GM12864 (cell line): ENCODE measurements at regions not wholly inside any gene's neighbourhood (a gene's known extent, or its start where the extent isn't known, plus 50 kb on each side); places are given as distances from the start of the nearest gene placed in this dataset.
"Not testable (repeated sequence)": the region's sequence is repeated elsewhere in the genome, so short reads cannot be mapped to it uniquely, and the experiment has no call there.

Source experiments
- DNase-seq: peaks from one replicate; pipeline ENCODE4 v3.0.0-alpha.2; 2011; ENCODE audit warnings: low read depth
- H3K4me3 ChIP-seq: 2 replicates; pipeline ENCODE4 v1.5.1; 2011; ENCODE audit warnings: mild to moderate bottlenecking, low read depth, low read length, control low read depth
- TF ChIP-seq, protein P1 (sequence below): IDR thresholded peaks from 2 replicates; pipeline ENCODE4 v1.5.1; 2011; ENCODE audit warnings: low read depth, mild to moderate bottlenecking, moderate library complexity, low read length, control low read depth, inconsistent platforms; ENCODE audit errors: missing control alignments

DNA sequence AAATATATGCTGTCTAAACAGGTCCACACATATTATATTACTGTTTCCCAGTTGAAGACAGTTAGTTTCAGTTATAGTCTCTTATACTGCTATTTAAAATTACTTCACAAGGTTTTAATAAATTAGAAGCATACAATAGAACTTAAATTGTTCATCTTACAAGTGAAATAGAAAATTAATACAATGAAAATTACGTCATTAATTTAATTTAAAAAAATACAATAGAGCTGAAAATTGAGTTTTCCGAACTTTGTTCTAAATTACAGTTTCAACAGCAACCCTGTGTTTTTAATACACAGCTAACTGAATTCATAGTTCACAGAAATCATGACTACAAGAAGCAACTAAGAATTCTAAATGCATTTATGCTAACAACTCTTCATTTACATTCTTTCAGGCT is 525.7 kb upstream of the FOXG1 start:
- TF ChIP-seq, protein P1, sequence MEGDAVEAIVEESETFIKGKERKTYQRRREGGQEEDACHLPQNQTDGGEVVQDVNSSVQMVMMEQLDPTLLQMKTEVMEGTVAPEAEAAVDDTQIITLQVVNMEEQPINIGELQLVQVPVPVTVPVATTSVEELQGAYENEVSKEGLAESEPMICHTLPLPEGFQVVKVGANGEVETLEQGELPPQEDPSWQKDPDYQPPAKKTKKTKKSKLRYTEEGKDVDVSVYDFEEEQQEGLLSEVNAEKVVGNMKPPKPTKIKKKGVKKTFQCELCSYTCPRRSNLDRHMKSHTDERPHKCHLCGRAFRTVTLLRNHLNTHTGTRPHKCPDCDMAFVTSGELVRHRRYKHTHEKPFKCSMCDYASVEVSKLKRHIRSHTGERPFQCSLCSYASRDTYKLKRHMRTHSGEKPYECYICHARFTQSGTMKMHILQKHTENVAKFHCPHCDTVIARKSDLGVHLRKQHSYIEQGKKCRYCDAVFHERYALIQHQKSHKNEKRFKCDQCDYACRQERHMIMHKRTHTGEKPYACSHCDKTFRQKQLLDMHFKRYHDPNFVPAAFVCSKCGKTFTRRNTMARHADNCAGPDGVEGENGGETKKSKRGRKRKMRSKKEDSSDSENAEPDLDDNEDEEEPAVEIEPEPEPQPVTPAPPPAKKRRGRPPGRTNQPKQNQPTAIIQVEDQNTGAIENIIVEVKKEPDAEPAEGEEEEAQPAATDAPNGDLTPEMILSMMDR: no peak
- DNase-seq: no peak

DNA sequence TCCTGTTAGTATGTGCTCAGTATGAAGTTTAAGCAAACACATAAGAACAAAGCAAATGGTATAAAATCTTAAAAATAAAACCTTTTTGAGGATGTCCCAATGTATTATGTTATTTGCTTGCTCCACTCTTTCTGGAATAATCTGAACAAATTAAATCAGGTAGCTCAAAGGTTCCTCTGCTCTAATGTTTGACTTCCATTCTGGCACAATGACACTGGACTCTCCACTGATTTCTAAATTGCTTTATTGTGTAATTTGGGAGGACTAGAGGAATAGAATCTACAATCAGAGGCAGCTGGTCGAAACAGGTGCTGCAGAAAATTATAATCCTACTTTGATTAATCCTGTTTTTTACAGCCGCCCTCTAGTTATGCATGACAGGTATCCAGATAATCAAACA is 523.7 kb upstream of the FOXG1 start:
- DNase-seq: no peak
- no peak overlapping the region for H3K4me3 ChIP-seq
- TF ChIP-seq, protein P1: no peak

More for the DNA sequence above, 525.7 kb upstream of the FOXG1 start:
- H3K4me3 ChIP-seq: no peak overlapping the region

DNA sequence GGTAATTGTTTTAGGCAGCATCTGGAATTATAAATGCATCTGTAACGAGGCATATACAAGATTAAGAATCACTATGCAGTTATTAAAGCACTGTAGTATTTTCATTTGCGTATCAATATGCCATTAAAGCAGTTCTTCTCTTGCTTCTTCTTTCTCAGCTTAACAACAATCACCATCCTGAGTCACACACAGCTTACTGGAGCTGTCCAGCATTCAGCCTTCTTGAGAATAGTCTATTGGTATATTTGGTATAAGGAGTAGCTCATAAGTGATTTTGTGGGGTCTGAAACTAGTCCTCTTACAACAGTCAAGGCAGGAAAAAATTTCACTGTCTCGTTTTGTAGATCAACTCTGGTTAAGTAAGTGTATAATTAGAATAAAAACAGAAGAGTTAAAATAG is 523.0 kb upstream of the FOXG1 start:
- TF ChIP-seq, protein P1: no peak
- no peak for DNase-seq
- no peak overlapping the region for H3K4me3 ChIP-seq

DNA sequence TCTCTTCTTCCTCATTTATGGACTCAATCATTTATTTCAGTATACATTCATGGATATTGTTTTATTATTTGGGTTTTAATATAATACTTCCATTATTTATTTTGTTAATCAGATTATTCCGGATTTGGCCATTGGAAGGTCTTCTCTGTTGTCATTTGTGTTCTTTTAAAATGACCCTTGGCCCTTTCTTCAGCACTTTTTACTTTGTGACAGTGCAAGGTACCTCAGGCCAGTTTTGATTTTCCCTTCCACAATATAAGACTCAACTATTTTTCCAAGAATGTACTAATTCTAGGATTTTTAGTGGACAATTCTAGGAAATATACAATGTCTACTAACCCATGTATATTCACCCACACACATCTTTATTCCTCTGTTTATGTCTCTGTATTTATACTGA is 521.4 kb upstream of the FOXG1 start:
- TF ChIP-seq, protein P1: no peak
- H3K4me3 ChIP-seq: no peak overlapping the region
- DNase-seq: no peak

DNA sequence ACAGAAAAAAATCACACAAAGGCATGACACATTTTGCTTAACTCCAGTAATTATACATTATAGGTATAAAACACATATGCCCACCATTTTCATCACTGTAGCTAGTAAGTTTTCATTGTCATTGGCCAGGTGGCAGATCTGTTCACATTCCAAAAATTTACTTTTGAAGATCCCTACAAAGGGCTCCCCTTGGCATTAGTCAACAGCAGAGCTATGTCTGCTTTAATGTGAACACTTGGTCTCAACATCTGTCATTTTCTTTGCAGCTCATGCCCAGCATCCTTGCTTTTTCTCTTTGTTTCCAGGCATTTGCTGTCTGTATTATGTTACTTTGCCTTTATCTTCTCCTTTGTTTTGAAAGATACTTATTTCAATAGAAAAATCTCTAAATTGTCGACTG is 519.1 kb upstream of the FOXG1 start:
- no peak for DNase-seq
- TF ChIP-seq, protein P1: no peak

DNA sequence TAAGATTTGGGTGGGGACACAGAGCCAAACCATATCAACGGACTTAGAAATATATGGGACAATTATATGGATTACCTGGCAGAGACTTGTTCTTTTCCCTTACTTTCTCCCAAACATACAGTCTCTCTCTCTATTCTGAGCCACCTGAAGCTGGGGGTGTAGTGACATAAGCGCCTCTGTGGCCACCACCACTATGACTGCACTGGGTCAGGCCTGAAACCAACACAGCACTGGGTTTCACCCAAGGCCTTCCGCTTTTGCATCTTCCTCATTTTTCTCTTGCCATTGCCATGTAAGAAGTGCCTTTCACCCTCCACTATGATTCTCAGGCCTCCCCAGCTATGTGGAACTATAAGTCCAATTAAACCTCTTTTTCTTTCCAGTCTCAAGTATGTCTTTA is 514.5 kb upstream of the FOXG1 start:
- not testable (repeated sequence) for H3K4me3 ChIP-seq, DNase-seq

More for the DNA sequence above, 519.1 kb upstream of the FOXG1 start:
- H3K4me3 ChIP-seq: no peak overlapping the region

DNA sequence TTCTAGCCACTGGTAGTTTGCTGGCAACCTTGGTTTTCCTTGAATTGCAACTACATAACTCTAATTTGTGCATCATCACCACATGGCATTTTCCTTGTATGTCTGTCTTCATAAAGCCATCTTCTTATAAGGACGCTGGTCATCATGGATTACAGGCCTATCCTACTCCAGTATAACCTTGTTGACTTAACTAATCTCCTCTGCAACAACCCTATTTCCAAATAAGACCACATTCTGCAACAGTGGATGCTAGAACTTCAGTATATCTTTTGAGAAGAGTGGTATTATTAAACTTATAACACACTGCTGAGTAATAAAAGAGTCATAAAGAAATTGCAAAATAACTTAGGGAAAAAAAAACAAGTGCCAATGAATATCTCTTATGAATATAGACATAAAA is 511.8 kb upstream of the FOXG1 start:
- DNase-seq: no peak
- no peak overlapping the region for H3K4me3 ChIP-seq
- TF ChIP-seq, protein P1: no peak

DNA sequence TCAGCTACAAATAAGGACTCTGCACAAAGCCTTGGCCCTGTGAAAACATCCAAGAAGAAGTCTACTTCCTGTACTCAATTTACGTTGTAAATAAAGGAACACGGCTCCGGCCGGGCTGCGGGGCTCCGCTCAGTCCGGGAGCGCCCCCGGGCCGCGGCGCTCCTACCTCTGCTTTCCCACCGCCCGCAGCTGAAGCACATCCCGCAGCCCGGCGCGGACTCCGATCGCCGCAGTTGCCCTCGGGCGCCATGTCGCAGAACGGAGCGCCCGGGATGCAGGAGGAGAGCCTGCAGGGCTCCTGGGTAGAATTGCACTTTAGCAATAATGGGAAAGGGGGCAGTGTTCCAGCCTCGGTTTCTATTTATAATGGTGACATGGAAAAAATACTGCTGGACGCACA is 502.3 kb upstream of the FOXG1 start:
- TF ChIP-seq, protein P1: no peak
- DNase-seq: no peak
- no peak overlapping the region for H3K4me3 ChIP-seq
